Endothelial cell (in vitro differentiated cells): ENCODE measurements at regions not wholly inside any gene's neighbourhood (a gene's known extent, or its start where the extent isn't known, plus 50 kb on each side); places are given as distances from the start of the nearest gene placed in this dataset.
"Not testable (repeated sequence)": the region's sequence is repeated elsewhere in the genome, so short reads cannot be mapped to it uniquely, and the experiment has no call there.

ENCODE experiments used
- DNase-seq: peaks from one replicate; pipeline ENCODE4 v3.0.0; 2021; ENCODE audit warnings: low spot score
- H3K27ac Mint-ChIP-seq: one replicate; pipeline ENCODE4 v1.8.0; 2021; ENCODE audit warnings: mixed read lengths, inconsistent platforms; ENCODE audit not compliant: unreplicated experiment
- H3K27me3 Mint-ChIP-seq: one replicate; pipeline ENCODE4 v1.8.0; 2021; ENCODE audit warnings: mild to moderate bottlenecking, moderate library complexity, mixed read lengths, inconsistent platforms; ENCODE audit not compliant: unreplicated experiment
- H3K36me3 Mint-ChIP-seq: one replicate; pipeline ENCODE4 v1.8.0; 2021; ENCODE audit warnings: mild to moderate bottlenecking, low read depth, mixed read lengths, inconsistent platforms; ENCODE audit not compliant: unreplicated experiment
- H3K4me1 Mint-ChIP-seq: one replicate; pipeline ENCODE4 v1.8.0; 2021; ENCODE audit warnings: mild to moderate bottlenecking, mixed read lengths, inconsistent platforms; ENCODE audit not compliant: unreplicated experiment
- H3K4me3 Mint-ChIP-seq: one replicate; pipeline ENCODE4 v1.8.0; 2021; ENCODE audit warnings: mild to moderate bottlenecking, mixed read lengths, inconsistent platforms; ENCODE audit not compliant: unreplicated experiment
- H3K9me3 Mint-ChIP-seq: one replicate; pipeline ENCODE4 v1.8.0; 2021; ENCODE audit warnings: mixed read lengths, inconsistent platforms; ENCODE audit not compliant: unreplicated experiment

DNA sequence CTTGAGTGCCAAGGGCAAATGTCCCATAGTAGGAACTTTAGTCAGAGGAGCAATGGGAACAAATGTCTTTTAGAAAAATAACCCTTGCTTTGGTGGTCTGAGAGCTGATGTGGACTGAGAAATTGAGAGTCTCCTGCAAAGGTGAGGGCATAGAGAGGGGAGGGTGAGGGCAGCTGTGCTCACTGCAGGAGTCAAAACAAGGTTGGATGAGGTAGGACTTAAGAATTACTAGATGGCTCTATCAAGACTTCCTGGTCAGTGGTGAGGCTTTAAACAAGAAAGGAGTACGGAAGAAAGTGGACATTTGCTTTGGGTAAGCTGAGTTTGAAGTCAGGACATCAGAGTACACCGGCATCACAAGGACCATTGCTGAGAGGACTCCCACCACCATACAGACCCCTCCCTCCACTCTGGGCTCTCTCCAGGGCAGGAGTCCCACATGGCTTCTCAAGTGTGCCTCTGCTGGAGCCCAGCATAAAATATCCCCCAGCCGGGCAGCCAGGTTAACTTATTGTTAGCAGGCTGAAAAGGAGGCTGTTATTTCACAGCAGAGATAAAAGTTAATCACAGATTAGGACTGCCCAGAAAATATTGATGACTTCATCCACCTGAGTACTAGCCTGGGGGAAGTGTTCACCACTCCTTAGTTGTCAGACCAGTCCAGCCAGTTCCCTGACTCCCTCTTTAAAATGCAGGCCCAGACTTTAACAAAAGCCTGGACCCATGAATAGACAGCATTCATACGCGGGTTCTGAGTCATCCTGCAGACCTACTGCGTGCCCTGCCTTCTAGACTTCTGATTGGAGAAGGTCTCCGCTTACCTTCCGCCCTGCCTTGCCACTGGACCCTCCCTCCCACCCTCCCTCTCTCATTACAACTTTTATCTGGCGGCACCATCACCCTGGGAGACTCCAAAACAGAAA, 167.2 kb downstream of the BCL2L11 start:
- H3K27me3 Mint-ChIP-seq, H3K9me3 Mint-ChIP-seq, H3K4me3 Mint-ChIP-seq, H3K27ac Mint-ChIP-seq, DNase-seq, H3K4me1 Mint-ChIP-seq, H3K36me3 Mint-ChIP-seq: not testable (repeated sequence)

DNA sequence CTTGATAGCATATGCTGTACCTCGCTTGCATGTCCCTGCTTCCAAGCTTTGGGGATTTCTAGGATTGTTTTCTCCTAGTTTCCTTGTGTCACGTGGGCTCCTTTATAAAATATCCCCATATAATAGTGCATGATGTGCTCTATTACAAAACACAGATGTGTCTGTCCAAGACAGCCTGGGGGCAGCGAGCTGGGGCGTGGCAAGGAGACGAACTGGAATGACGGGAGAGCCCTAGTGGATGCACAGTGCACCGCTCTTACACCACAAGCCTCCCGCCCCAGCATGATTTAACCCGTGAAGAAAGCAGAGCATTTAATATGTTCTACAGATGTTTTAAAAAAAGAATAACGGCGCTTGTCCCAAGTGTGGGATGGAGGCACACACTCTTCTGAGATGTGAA, 169.7 kb downstream of the BCL2L11 start:
- not testable (repeated sequence) for H3K27me3 Mint-ChIP-seq, DNase-seq, H3K9me3 Mint-ChIP-seq, H3K27ac Mint-ChIP-seq, H3K4me1 Mint-ChIP-seq, H3K4me3 Mint-ChIP-seq, H3K36me3 Mint-ChIP-seq

DNA sequence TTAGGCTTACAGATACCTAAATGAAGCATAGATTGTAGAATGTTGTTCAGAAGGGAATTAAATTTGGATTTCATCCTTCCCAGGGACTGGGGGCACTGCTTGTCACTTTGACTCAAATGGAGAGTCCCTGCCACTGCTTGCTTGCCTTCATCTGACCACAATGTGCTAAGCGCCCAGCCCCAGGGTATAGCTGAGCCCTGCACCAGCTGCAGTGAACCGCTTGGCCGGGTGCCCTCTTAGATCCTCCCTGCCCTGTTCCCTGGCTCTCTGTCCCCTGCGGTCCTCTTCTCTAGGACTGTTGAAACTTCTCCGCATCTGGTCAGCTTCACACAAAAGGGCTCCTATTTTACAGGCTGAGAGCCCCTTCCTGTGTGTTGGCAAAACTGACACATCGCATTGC, 170.9 kb downstream of the BCL2L11 start:
- H3K9me3 Mint-ChIP-seq, H3K36me3 Mint-ChIP-seq, H3K27me3 Mint-ChIP-seq, DNase-seq, H3K4me1 Mint-ChIP-seq, H3K27ac Mint-ChIP-seq, H3K4me3 Mint-ChIP-seq: not testable (repeated sequence)

DNA sequence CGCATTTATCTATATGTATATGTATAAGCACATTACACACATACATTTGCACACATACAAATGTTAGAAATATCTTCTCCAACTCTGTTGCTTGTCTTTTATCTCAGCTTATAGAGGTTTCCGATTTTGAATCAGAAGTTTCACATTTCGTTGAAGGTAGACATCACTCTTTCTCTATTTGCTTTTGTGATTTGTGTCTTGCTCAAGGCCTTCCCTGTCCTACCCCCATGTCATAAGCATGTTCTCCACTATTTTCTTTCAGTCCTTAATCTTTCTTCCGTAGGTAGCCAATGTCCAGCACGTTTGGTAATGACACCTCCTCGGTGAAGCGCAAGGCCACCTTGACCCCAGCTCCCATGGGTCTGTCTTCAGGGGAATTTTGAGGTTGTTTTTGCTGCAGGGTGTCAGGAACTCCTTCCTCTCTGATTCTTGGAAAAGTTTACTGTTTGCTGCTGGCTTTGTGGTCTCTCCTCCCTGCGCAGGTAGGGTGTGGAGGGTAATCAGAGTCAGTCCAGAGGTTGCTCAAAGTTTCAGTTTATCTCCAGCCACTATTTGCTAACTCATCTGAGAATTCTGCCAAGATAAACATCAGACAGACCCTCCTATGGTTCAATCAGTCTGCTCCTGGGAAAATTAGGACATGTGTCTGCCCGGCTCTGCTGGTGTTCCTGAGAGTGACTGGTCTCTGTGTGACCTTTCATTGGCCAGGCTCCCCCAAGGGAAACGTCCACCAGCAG, 171.7 kb downstream of the BCL2L11 start:
- H3K27me3 Mint-ChIP-seq, H3K4me1 Mint-ChIP-seq, H3K4me3 Mint-ChIP-seq, DNase-seq, H3K27ac Mint-ChIP-seq, H3K36me3 Mint-ChIP-seq, H3K9me3 Mint-ChIP-seq: not testable (repeated sequence)

DNA sequence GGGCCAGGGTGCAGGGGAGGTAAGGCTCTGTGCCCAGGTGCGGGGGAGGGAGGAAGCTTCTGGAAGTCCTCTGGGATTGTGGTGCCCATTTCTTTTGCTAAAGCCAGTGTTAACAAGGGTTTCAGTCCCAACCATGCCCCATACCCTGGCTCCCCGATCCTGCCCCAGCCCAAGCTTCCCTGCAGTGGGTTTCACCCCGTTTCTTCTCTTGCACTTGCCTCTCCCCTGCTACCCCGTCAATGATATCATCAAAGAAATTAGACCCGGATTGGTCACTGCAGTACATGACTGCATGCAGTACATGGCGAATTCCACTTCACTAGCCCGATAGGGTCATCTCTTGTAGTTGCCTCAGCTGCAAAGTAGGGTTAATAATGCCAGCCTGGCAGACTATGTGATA, 174.0 kb downstream of the BCL2L11 start:
- not testable (repeated sequence) for DNase-seq, H3K27me3 Mint-ChIP-seq, H3K9me3 Mint-ChIP-seq, H3K4me3 Mint-ChIP-seq, H3K36me3 Mint-ChIP-seq, H3K4me1 Mint-ChIP-seq, H3K27ac Mint-ChIP-seq

DNA sequence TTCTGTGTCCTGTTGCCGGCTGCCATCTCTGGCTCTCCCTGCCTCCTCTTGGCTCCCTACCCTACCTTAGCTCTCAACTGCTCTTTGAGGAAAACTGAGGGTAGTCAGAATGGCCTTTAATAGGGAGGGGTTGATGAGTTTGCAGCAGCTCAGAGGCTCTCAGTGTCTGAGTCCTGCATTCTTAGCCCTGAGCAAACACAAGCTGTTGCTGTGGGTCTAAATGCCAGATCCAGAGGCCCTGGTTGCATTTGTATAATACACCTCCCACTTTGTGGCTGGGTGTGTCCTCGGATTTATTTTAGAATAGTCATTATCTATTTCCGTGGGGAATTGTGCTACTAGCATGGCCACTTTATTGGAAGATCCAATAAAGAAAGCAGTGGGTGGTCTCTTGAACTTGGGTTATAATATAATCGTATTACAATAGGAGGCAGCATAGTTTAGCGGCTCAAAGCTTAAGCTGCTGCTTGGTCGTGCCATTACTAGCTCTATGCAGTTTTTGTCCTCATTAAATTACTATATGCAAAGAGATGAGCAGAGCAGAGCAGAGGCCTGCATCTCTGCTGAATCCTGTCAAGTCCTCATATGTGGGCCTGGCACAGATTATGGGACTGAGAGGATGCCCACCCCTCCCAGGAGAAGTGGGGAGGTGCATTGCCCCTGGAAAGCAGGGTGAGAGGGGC, 175.5 kb downstream of the BCL2L11 start:
- not testable (repeated sequence) for DNase-seq, H3K27ac Mint-ChIP-seq, H3K4me3 Mint-ChIP-seq, H3K36me3 Mint-ChIP-seq, H3K9me3 Mint-ChIP-seq, H3K4me1 Mint-ChIP-seq, H3K27me3 Mint-ChIP-seq

DNA sequence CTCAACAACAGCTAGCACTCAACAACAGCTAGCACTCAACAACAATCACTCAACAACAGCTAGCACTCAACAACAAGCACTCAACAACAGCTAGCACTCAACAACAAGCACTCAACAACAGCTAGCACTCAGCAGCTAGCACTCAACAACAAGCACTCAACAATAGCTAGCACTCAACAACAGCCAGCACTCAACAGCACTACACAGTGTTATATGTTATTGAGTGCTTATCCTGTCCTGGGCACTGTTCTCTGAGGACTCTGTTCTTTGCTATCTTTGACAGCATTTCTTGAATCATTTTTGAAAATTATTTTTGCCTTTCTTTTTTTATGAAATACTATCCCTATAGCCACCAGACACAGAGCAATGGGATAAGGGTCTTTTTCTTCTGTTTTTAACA, 176.4 kb downstream of the BCL2L11 start:
- H3K27me3 Mint-ChIP-seq, H3K4me1 Mint-ChIP-seq, H3K36me3 Mint-ChIP-seq, DNase-seq, H3K9me3 Mint-ChIP-seq, H3K27ac Mint-ChIP-seq, H3K4me3 Mint-ChIP-seq: not testable (repeated sequence)

DNA sequence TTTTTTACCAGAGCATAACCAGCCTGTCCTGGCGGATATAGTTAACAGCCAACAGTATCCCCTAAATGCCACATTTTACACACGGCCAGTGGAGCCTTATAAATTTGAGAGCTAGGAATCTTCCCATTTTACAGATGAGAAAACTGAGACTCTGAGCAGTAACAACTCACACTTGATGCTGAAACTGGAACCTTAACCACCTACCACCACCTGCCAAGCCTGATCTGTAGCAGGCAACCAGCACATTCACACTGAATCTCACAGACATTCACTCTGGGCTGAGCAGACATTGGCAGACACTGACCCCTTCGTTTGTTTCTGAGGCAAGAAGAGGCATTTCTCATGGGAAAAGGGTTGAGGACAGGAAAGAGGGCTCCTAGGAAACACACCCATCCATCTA, 178.2 kb downstream of the BCL2L11 start:
- H3K27ac Mint-ChIP-seq, DNase-seq, H3K9me3 Mint-ChIP-seq: not testable (repeated sequence)

DNA sequence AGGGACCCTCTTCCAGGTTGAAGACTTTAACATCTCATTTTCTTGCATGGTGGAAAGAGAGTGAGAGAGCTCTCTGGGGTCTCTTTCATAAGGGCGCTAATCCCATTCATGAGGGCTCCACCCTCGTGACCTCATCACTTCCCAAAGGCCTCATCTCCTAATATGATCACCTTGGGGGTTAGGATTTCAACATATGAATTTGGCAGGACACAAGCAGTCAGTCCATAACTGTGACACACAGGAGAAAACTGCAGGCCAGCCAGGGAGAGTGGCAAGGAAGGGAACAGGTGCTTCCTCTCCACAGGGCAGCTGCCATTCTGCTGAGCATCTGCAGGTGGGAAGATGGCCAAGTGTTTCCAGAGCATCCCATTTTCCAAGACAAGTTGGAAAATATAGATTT, 178.9 kb downstream of the BCL2L11 start:
- H3K9me3 Mint-ChIP-seq, H3K27me3 Mint-ChIP-seq, H3K4me3 Mint-ChIP-seq, DNase-seq, H3K27ac Mint-ChIP-seq, H3K4me1 Mint-ChIP-seq, H3K36me3 Mint-ChIP-seq: not testable (repeated sequence)

More for the DNA sequence above, 178.2 kb downstream of the BCL2L11 start:
- not testable (repeated sequence) for H3K27me3 Mint-ChIP-seq, H3K4me3 Mint-ChIP-seq, H3K4me1 Mint-ChIP-seq, H3K36me3 Mint-ChIP-seq

DNA sequence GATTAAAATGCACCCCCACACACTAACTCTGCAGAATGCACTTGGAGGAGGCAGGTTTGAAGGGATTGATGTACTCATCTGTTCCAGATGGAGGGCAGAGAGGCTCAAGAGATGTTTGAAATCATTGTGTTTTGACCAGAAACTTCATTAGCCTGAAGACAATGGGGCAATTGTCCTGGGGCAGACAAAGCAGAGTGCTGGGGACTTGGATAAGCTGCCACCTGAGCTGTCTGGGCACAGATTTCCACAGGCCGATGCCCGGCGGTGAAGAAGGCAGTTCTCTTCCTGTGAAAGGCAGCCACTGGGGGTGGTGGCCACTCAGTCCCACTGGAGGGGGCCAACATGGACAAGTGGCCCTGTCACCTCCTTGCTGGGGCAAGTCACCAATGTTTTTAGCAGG, 181.0 kb downstream of the BCL2L11 start:
- not testable (repeated sequence) for H3K27me3 Mint-ChIP-seq, H3K27ac Mint-ChIP-seq, H3K9me3 Mint-ChIP-seq, DNase-seq, H3K4me3 Mint-ChIP-seq, H3K4me1 Mint-ChIP-seq, H3K36me3 Mint-ChIP-seq

DNA sequence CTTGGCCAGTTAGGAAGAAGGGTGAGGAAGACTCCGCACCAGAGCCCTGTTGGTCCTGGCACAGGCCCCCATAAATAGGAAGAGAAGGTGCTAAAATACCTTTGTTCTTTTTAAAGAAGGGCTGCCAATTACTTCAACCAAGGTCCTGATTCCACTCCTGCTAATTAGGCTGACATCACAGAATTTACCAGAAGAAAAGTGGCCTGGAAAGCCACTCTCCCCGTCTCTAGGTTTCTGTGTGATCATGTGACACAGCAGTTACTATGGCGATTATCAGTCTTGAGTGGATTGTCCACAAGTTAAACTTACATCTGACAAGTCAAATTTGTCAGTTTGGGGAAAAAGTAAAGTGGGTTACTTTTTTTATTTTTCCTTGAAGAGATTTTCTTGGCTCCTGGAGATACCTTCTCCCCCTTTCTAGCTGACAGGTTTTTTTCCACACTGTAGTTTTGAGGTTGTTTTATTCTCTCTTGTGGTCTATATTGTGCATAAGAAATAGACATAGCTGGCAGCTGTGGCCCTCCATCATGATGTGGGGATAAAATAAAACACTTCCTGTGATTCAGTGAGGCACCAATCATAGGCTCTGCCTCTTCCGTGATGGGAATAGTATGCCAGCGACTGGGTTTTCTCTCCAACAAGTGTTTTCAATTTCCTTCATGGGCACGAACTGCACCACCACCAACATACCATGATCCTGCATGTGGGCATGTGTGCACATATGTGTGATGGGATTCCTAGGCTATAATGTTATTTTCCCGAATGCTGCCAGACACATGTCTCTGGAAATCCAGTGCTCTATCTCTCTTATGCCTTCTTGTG, 181.9 kb downstream of the BCL2L11 start:
- H3K4me1 Mint-ChIP-seq, H3K27ac Mint-ChIP-seq, H3K9me3 Mint-ChIP-seq, DNase-seq, H3K4me3 Mint-ChIP-seq, H3K36me3 Mint-ChIP-seq, H3K27me3 Mint-ChIP-seq: not testable (repeated sequence)
